SK-N-SH treated with all-trans-retinoic acid at 6 μM for 48 hours (cell line): ENCODE measurements at regions not wholly inside any gene's neighbourhood (a gene's known extent, or its start where the extent isn't known, plus 50 kb on each side); places are given as distances from the start of the nearest gene placed in this dataset.

ENCODE experiments used
- ATAC-seq: fragments of 200-7000 bp; cut with Tn5 transposase; 3 replicates; pipeline ENCODE4 v1.9.1; 2020; ENCODE audit warnings: mild to moderate bottlenecking, moderate library complexity
- ARNTL ChIP-seq: fragments of 450-650 bp; formaldehyde crosslinking; IDR thresholded peaks from 2 replicates; pipeline ENCODE4 v1.5.0; 2020; ENCODE audit warnings: low read depth, mild to moderate bottlenecking, moderate library complexity, borderline replicate concordance
- CREB5 ChIP-seq: fragments of 250-450 bp; sonication (Bioruptor Pico); IDR thresholded peaks from 2 replicates; pipeline ENCODE4 v1.5.1; 2020; ENCODE audit warnings: low read depth, mild to moderate bottlenecking, moderate library complexity
- CSDC2 ChIP-seq: fragments of 250-450 bp; sonication (Bioruptor Pico); IDR thresholded peaks from 2 replicates; pipeline ENCODE4 v1.5.0; 2020; ENCODE audit warnings: mild to moderate bottlenecking, moderate library complexity
- CSRNP3 ChIP-seq: fragments of 250-450 bp; sonication (Bioruptor Pico); IDR thresholded peaks from 2 replicates; pipeline ENCODE4 v1.5.1; 2021; ENCODE audit warnings: mild to moderate bottlenecking, moderate library complexity
- ESRRG ChIP-seq: fragments of 250-450 bp; sonication (Bioruptor Pico); IDR thresholded peaks from 2 replicates; pipeline ENCODE4 v1.6.1; 2021; ENCODE audit warnings: mild to moderate bottlenecking
- GLIS3 ChIP-seq: fragments of 250-450 bp; sonication (Bioruptor Pico); IDR thresholded peaks from 2 replicates; pipeline ENCODE4 v1.5.0; 2020; ENCODE audit warnings: mild to moderate bottlenecking, moderate library complexity
- ISL1 ChIP-seq: fragments of 250-450 bp; sonication (Bioruptor Pico); IDR thresholded peaks from 2 replicates; pipeline ENCODE4 v2.1.2; 2022; ENCODE audit warnings: mild to moderate bottlenecking, moderate library complexity
- OSR1 ChIP-seq: fragments of 250-450 bp; sonication (Bioruptor Pico); IDR thresholded peaks from 2 replicates; pipeline ENCODE4 v1.8.0; 2022; ENCODE audit warnings: moderate library complexity, mild to moderate bottlenecking, inconsistent platforms
- PATZ1 ChIP-seq: fragments of 250-450 bp; sonication (Bioruptor Pico); IDR thresholded peaks from 2 replicates; pipeline ENCODE4 v1.8.0; 2020; ENCODE audit warnings: mild to moderate bottlenecking, moderate library complexity, borderline replicate concordance
- POU6F1 ChIP-seq: fragments of 250-450 bp; sonication (Bioruptor Pico); IDR thresholded peaks from 2 replicates; pipeline ENCODE4 v1.8.0; 2021; ENCODE audit warnings: low read depth, mild to moderate bottlenecking, moderate library complexity, borderline replicate concordance
- PPARA ChIP-seq: fragments of 250-450 bp; sonication (Bioruptor Pico); IDR thresholded peaks from 2 replicates; pipeline ENCODE4 v1.5.0; 2020; ENCODE audit warnings: mild to moderate bottlenecking, borderline replicate concordance
- RARB ChIP-seq: fragments of 250-450 bp; sonication (Bioruptor Pico); IDR thresholded peaks from 2 replicates; pipeline ENCODE4 v1.8.0; 2021; ENCODE audit warnings: mild to moderate bottlenecking, moderate library complexity
- SNAI2 ChIP-seq: fragments of 250-450 bp; sonication (Bioruptor Pico); IDR thresholded peaks from 2 replicates; pipeline ENCODE4 v1.5.0; 2020; ENCODE audit warnings: mild to moderate bottlenecking, moderate library complexity
- TCF4 ChIP-seq: fragments of 250-450 bp; sonication (Bioruptor Pico); IDR thresholded peaks from 2 replicates; pipeline ENCODE4 v1.8.0; 2021; ENCODE audit warnings: mild to moderate bottlenecking, moderate library complexity, borderline replicate concordance
- TOX ChIP-seq: fragments of 250-450 bp; sonication (Bioruptor Pico); IDR thresholded peaks from 2 replicates; pipeline ENCODE4 v1.8.0; 2021; ENCODE audit warnings: mild to moderate bottlenecking, moderate library complexity, borderline replicate concordance
- TSHZ2 ChIP-seq: fragments of 250-450 bp; sonication (Bioruptor Pico); IDR thresholded peaks from 2 replicates; pipeline ENCODE4 v1.5.0; 2020; ENCODE audit warnings: mild to moderate bottlenecking, moderate library complexity
- ZC3H10 ChIP-seq: fragments of 250-450 bp; sonication (Bioruptor Pico); IDR thresholded peaks from 2 replicates; pipeline ENCODE4 v1.5.1; 2021; ENCODE audit warnings: mild to moderate bottlenecking, moderate library complexity
- ZFP3 ChIP-seq: fragments of 250-450 bp; sonication (Bioruptor Pico); IDR thresholded peaks from 2 replicates; pipeline ENCODE4 v1.5.0; 2020; ENCODE audit warnings: mild to moderate bottlenecking, moderate library complexity
- ZFP30 ChIP-seq: fragments of 450-650 bp; formaldehyde crosslinking; IDR thresholded peaks from 2 replicates; pipeline ENCODE4 v1.5.0; 2022; ENCODE audit warnings: mild to moderate bottlenecking, moderate library complexity
- ZNF70 ChIP-seq: fragments of 450-650 bp; formaldehyde crosslinking; IDR thresholded peaks from 2 replicates; pipeline ENCODE4 v1.5.0; 2020; ENCODE audit warnings: mild to moderate bottlenecking, moderate library complexity
- ZNF8 ChIP-seq: fragments of 450-650 bp; formaldehyde crosslinking; IDR thresholded peaks from 2 replicates; pipeline ENCODE4 v1.5.0; 2020; ENCODE audit warnings: mild to moderate bottlenecking, moderate library complexity

- peak; percentile 38 for ATAC-seq
Measured at GRCh38 chr2:180660881-180661685, 319.3 kb upstream of the UBE2E3 start.

GRCh38 chr2:180660207-180660606 lies 320.2 kb upstream of the UBE2E3 start:
- ATAC-seq = no peak
- TF ChIP-seq OSR1 (CRISPR knock-in tag) (no peak), TOX (no peak), ARNTL (no peak), TSHZ2 (CRISPR knock-in tag) (no peak)
- TF ChIP-seq, all 23 proteins: peak for 0

More at GRCh38 chr2:180660881-180661685, 319.3 kb upstream of the UBE2E3 start:
- TF ChIP-seq ZNF70 (CRISPR knock-in tag) (no peak), OSR1 (CRISPR knock-in tag) (no peak), RARB (CRISPR knock-in tag) (no peak), ZFP30 (CRISPR knock-in tag) (no peak), ZNF8 (no peak), PATZ1 (CRISPR knock-in tag) (no peak), ZC3H10 (no peak), CSRNP3 (CRISPR knock-in tag) (no peak), TSHZ2 (CRISPR knock-in tag) (no peak), SNAI2 (CRISPR knock-in tag) (no peak), ISL1 (no peak), ZFP3 (CRISPR knock-in tag) (no peak), POU6F1 (no peak), PPARA (CRISPR knock-in tag) (no peak), TCF4 (CRISPR knock-in tag) (no peak), GLIS3 (CRISPR knock-in tag) (no peak), CSDC2 (CRISPR knock-in tag) (no peak)

GRCh38 chr2:180657054-180657453 lies 323.4 kb upstream of the UBE2E3 start:
- ATAC-seq = peak; percentile 56
- TF ChIP-seq ESRRG (CRISPR knock-in tag) (no peak), ARNTL (no peak), GLIS3 (CRISPR knock-in tag) (no peak), ISL1 (no peak), ZFP3 (CRISPR knock-in tag) (no peak), POU6F1 (no peak), ZNF70 (CRISPR knock-in tag) (no peak), ZNF8 (no peak), CREB5 (no peak), CSDC2 (CRISPR knock-in tag) (no peak)
